ENCODE measurements at regions not wholly inside any gene's neighbourhood (a gene's known extent, or its start where the extent isn't known, plus 50 kb on each side); places are given as distances from the start of the nearest gene placed in this dataset.
A peak's percentile ranks its signal among the peaks of the same experiment; 100 is the strongest.
"Not testable (repeated sequence)": the region's sequence is repeated elsewhere in the genome, so short reads cannot be mapped to it uniquely, and the experiment has no call there.

DNA sequence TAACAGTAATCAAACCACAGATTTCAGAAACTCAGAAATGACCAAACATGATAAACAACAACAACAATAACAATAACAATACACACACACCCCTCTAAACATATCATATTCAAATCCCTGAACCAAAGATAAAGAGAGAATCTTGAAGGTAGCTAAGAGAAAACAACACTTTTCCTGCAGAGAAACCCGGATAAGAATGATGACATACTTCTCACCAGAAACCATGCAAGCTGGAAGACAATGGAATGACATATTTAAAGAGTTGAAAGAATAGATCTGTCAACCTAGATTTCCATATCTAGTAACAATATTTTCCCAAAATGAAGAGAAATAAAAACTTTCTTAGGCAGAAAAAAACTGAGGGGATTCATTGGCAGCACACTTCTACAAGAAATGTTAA lies 138.1 kb downstream of the LIG4 start:
- no peak overlapping the region for H3K4me2 ChIP-seq (ENCODE audit: low read length)
- intact Hi-C loops (cut with micrococcal nuclease) = no loop called here
- no peak overlapping the region for H3K27ac ChIP-seq (ENCODE audit: low read length)
- H3F3A ChIP-seq (ENCODE audit: low read length, unreplicated experiment) = no peaks in the 10 kb centered on the region
- no peak overlapping the region for H3K9ac ChIP-seq (ENCODE audit: low read length)
- no TSS peak for BruUV-seq (replicated peaks)
- H3K4me1 ChIP-seq (ENCODE audit: insufficient read depth, low read length) = no peaks in the 10 kb centered on the region
- no peaks in the 10 kb centered on the region for H3K27me3 ChIP-seq (ENCODE audit: low read length)
- ChIA-PET POLR2A (ENCODE audit: unreplicated experiment) (interaction anchor here (0.6 kb wide), 1 partner anchor 74 kb away, joined by 3 read pairs; no protein-coding TSS in a partner anchor), CTCF (no interaction called here)
- no peak overlapping the region for H3K4me3 ChIP-seq (ENCODE audit: low read length)
- no peak for TF ChIP-seq EZH2phosphoT487 (IDR thresholded peaks at IDR 0.05; ENCODE audit: borderline replicate concordance, low read length)
- TF ChIP-seq EZH2 (IDR thresholded peaks at IDR 0.05; ENCODE audit: low read length, unreplicated experiment) = no peak
- TF ChIP-seq, protein P1, sequence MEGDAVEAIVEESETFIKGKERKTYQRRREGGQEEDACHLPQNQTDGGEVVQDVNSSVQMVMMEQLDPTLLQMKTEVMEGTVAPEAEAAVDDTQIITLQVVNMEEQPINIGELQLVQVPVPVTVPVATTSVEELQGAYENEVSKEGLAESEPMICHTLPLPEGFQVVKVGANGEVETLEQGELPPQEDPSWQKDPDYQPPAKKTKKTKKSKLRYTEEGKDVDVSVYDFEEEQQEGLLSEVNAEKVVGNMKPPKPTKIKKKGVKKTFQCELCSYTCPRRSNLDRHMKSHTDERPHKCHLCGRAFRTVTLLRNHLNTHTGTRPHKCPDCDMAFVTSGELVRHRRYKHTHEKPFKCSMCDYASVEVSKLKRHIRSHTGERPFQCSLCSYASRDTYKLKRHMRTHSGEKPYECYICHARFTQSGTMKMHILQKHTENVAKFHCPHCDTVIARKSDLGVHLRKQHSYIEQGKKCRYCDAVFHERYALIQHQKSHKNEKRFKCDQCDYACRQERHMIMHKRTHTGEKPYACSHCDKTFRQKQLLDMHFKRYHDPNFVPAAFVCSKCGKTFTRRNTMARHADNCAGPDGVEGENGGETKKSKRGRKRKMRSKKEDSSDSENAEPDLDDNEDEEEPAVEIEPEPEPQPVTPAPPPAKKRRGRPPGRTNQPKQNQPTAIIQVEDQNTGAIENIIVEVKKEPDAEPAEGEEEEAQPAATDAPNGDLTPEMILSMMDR (conservative IDR thresholded peaks at IDR 0.05; ENCODE audit: low read depth, low read length) = no peak
- ATAC-seq (no peak), DNase-seq (no peak)
- no peaks in the 10 kb centered on the region for H3K9me2 ChIP-seq (replicated peaks; ENCODE audit: low read length)
- H3K36me3 ChIP-seq (ENCODE audit: low read depth, low read length) = no peaks in the 10 kb centered on the region
- no peaks in the 10 kb centered on the region for H3K9me3 ChIP-seq (ENCODE audit: low read length)
- H2AFZ ChIP-seq (ENCODE audit: low read length) = no peak overlapping the region
- no peaks in the 10 kb centered on the region for H3K79me2 ChIP-seq (ENCODE audit: low read length)
- H4K20me1 ChIP-seq (ENCODE audit: low read length) = no peaks in the 10 kb centered on the region

GRCh38 chr13:108074429-108074828 lies 140.9 kb downstream of the LIG4 start:
- DNase-seq; H3K9me3 ChIP-seq (ENCODE audit: low read length); H3F3A ChIP-seq (ENCODE audit: low read length, unreplicated experiment); CTCF ChIA-PET; H3K4me2 ChIP-seq (ENCODE audit: low read length); H3K9ac ChIP-seq (ENCODE audit: low read length); H2AFZ ChIP-seq (ENCODE audit: low read length); H3K27me3 ChIP-seq (ENCODE audit: low read length); intact Hi-C loops (cut with micrococcal nuclease); POLR2A ChIA-PET (ENCODE audit: unreplicated experiment); H3K27ac ChIP-seq (ENCODE audit: low read length); H3K4me1 ChIP-seq (ENCODE audit: insufficient read depth, low read length); H3K9me2 ChIP-seq (replicated peaks; ENCODE audit: low read length); H3K79me2 ChIP-seq (ENCODE audit: low read length); ATAC-seq; BruUV-seq (replicated peaks); H3K36me3 ChIP-seq (ENCODE audit: low read depth, low read length); H4K20me1 ChIP-seq (ENCODE audit: low read length); H3K4me3 ChIP-seq (ENCODE audit: low read length): not testable (repeated sequence)
- TF ChIP-seq, protein P1 (conservative IDR thresholded peaks at IDR 0.05; ENCODE audit: low read depth, low read length) = peak; percentile 51; the same call in 1 of the 2 replicates

DNA sequence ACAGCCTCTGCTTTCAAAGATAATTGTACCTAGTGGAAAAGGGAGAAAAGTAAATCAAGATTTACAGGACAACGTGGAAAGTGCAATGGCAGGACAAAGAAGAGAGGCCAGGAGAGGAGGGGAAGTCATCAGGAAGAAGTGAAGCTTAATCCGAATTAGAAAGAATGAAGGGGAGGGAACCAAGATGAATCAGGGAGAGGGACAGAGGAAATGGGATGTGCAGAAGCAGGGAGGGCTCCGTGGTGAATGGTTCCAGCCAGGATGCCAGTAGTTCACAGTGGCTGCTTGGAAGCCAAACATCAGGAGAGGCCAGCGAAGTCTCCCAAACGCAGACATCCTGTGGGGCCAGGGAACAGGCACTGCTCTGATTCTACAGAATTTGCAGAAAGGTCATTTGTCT lies 144.4 kb downstream of the LIG4 start:
- POLR2A ChIA-PET (ENCODE audit: unreplicated experiment) = no interaction called here
- ATAC-seq (no peak), DNase-seq (no peak)
- H4K20me1 ChIP-seq (ENCODE audit: low read length) = no peaks in the 10 kb centered on the region
- H3K27me3 ChIP-seq (ENCODE audit: low read length) = no peaks in the 10 kb centered on the region
- H3K36me3 ChIP-seq (ENCODE audit: low read depth, low read length) = no peaks in the 10 kb centered on the region
- CTCF ChIA-PET = no interaction called here
- BruUV-seq (replicated peaks) = no TSS peak
- no peaks in the 10 kb centered on the region for H3K9me3 ChIP-seq (ENCODE audit: low read length)
- no peak overlapping the region for H3K4me3 ChIP-seq (ENCODE audit: low read length)
- intact Hi-C loops (cut with micrococcal nuclease) = no loop called here
- no peaks in the 10 kb centered on the region for H3K79me2 ChIP-seq (ENCODE audit: low read length)
- TF ChIP-seq EZH2 (IDR thresholded peaks at IDR 0.05; ENCODE audit: low read length, unreplicated experiment) (no peak), EZH2phosphoT487 (IDR thresholded peaks at IDR 0.05; ENCODE audit: borderline replicate concordance, low read length) (no peak)
- TF ChIP-seq, protein P1 (conservative IDR thresholded peaks at IDR 0.05; ENCODE audit: low read depth, low read length) = no peak
- H3F3A ChIP-seq (ENCODE audit: low read length, unreplicated experiment) = no peaks in the 10 kb centered on the region
- H3K27ac ChIP-seq (ENCODE audit: low read length) = no peak overlapping the region
- H3K4me1 ChIP-seq (ENCODE audit: insufficient read depth, low read length) = no peaks in the 10 kb centered on the region
- H2AFZ ChIP-seq (ENCODE audit: low read length) = peak overlapping the region; percentile 54; the same call in 1 of the 2 replicates
- H3K9ac ChIP-seq (ENCODE audit: low read length) = no peak overlapping the region
- H3K9me2 ChIP-seq (replicated peaks; ENCODE audit: low read length) = no peaks in the 10 kb centered on the region
- H3K4me2 ChIP-seq (ENCODE audit: low read length) = no peak overlapping the region; the same call in 1 of the 2 replicates

Measured in PC-3 (cell line).